GM12892 (cell line): ENCODE measurements at regions not wholly inside any gene's neighbourhood (a gene's known extent, or its start where the extent isn't known, plus 50 kb on each side); places are given as distances from the start of the nearest gene placed in this dataset.
"Not testable (repeated sequence)": the region's sequence is repeated elsewhere in the genome, so short reads cannot be mapped to it uniquely, and the experiment has no call there.

Experiments
- POLR2A ChIP-seq: IDR thresholded peaks from 2 replicates; pipeline ENCODE4 v1.6.1; 2011; ENCODE audit warnings: low read depth, low read length, control low read depth
- POLR2AphosphoS5 ChIP-seq: IDR thresholded peaks from 2 replicates; pipeline ENCODE4 v1.6.1; 2011; ENCODE audit warnings: low read depth, low read length, control low read depth
- TAF1 ChIP-seq: IDR thresholded peaks from 2 replicates; pipeline ENCODE4 v1.6.1; 2011; ENCODE audit warnings: low read depth, mild to moderate bottlenecking, control low read depth, low read length, borderline replicate concordance

GRCh38 chr1:22336274-22336673, 115.4 kb upstream of the ZBTB40 start:
- not testable (repeated sequence) for TF ChIP-seq POLR2AphosphoS5, POLR2A, TAF1
